GM21526 (cell line): ENCODE measurements at regions not wholly inside any gene's neighbourhood (a gene's known extent, or its start where the extent isn't known, plus 50 kb on each side); places are given as distances from the start of the nearest gene placed in this dataset.
"Not testable (repeated sequence)": the region's sequence is repeated elsewhere in the genome, so short reads cannot be mapped to it uniquely, and the experiment has no call there.

ENCODE experiments used
- ATAC-seq: cut with Tn5 transposase; IDR thresholded peaks from one replicate; pipeline ENCODE4 v1.9.1; 2021; ENCODE audit warnings: moderate library complexity; ENCODE audit not compliant: unreplicated experiment, low FRiP score

GRCh38 chr2:147172493-147173188 lies 672.2 kb upstream of the ACVR2A start:
- ATAC-seq: no peak

GRCh38 chr2:147171941-147172340 lies 672.9 kb upstream of the ACVR2A start:
- ATAC-seq: no peak

- ATAC-seq: no peak
These were observed 673.9 kb upstream of the ACVR2A start for GRCh38 chr2:147170932-147171331.

DNA sequence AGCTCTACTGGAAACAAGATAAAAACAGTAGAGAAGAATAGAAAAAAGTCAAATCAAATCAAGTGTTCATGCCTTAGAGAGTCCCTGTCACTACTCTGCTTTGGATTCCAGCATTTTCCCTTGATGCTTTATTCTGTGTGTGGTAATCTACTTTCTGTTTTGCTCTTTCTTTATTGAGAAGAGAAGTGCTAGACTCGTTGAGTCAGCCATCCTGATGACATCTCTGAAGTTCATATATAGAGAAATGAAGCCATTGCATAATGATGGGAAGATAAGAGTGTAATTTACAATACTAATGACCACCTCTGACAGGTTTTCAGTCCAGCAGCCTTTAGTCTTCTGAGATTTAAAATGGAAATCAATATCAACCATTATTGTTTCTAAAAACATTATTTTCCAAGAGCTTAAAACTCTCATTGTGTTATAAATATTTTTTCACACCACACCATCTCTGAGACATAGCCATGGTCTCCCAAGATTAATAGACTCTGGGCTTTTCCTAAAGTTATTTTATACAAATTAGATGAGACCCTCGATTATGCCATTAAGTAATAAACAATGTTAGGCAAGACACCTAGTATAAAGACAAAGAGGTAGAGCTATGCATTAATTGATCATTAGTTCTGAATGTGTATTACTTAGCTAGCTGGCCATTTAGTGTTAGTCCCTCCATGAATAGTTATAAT lies 679.0 kb upstream of the ACVR2A start:
- ATAC-seq: no peak

DNA sequence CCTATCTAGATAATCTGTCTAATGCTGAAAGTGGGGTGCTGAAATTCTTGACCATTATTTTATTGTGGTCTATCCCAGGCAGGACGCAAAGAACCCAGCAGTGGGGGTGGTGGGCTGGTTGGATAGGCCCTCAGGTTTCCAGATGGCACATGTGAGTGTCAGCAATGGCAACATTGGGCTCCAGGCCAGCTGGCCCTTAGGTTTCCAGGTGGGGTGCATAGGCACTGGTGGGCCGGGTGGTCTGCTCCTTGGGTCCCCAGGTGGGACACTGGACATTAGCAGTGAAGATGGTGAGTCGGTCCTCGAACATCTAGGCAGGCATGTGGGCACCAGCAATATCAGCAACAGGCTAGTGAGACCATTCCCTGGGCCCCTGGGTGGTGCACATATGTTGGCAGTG lies 680.3 kb upstream of the ACVR2A start:
- no peak for ATAC-seq

DNA sequence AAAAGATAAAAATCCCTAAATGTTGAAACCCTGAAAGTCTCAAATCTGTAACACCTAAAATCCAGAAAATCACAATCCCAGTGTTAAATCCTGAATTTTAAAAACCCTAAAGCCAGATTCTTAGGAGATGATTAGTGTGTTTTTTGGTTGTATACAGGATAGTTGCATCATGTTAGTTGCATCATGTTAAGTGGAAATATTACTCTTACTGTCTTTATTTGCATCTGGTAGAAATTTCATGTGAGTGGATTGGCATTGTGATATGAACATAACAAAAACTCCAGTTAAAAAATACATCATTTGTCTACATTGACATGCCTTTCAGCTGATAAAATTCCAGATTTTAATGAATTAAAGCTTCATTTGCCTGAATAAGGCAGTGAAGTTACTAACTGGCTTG lies 683.1 kb upstream of the ACVR2A start:
- no peak for ATAC-seq

DNA sequence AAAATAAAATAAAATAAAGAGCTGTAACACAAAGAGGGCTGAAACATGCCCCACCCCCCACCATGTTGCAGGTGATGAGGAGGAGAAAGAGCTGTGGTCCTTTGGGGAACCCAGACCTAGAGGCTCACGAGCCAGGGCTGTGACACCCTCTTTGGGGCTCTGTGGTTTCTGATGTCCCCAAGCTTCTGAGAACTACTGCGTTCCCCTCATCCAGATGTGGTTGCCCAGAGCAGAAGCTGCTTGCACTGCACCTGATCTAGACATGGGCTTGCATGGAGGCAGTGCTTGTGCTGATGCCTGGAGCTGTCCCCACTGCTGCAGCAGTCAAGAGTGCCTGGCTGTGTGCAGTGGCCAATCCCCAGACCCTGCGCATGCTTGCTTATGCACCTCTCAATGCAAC lies 687.9 kb upstream of the ACVR2A start:
- no peak for ATAC-seq

- no peak for ATAC-seq
These were observed 694.6 kb upstream of the ACVR2A start for GRCh38 chr2:147150241-147150635.

GRCh38 chr2:147149575-147150240 lies 695.1 kb upstream of the ACVR2A start:
- no peak for ATAC-seq

- ATAC-seq: no peak
These were observed 697.0 kb upstream of the ACVR2A start for GRCh38 chr2:147147802-147148201.

DNA sequence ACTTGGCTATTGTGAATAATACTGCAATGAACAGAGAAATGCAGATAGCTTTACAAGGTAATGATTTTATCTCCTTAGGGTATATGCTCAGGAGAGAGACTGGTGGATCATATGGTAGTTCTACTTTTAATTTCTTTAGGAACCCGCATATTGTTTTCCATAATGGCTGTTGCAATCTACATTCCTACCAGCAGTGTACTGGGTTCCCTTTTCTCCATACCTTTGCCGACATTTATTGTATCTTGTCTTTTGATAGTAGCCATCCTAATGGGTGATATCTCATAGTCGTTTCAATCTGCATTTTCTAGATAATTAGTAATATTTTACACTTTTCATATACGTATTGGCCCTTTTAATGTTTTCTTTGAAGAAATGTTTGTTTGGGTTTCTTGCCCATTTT lies 702.9 kb upstream of the ACVR2A start:
- ATAC-seq: no peak

DNA sequence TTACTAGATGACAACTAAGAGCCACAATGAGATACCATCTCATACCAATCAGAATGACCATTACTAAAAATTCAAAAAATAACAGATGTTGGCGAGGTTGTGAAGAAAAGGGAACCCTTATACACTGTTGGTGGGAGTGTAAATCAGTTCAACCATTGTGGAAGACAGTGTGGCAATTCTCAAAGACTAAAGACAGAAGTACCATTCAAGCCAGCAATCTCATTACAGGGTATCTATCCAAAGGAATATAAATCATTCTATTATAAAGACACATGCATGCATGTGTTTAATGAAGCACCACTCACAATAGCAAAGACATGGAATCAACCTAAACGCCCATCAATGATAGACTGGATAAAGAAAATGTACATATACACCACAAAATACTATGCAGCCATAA lies 705.1 kb upstream of the ACVR2A start:
- ATAC-seq: not testable (repeated sequence)

DNA sequence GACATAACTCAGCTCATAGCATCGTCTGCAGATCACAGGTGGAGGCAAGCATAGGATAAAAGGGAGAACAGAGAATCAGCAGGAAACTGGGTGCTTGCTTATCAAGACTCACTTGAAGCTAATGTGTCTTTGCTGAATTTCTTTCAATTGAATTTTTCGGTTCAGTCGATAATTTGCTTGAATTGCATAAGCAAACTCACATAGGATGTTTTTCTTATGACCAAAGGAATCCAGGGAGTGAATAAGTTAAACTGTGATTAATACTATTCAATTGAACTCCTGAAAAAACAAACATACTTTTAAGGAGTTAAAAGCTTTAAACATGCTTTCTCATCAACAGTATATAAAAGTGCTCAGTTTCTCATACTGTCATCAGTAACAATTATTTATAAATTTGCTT lies 707.1 kb upstream of the ACVR2A start:
- no peak for ATAC-seq

- ATAC-seq: no peak
These were observed 709.5 kb upstream of the ACVR2A start for GRCh38 chr2:147135376-147135775.

- ATAC-seq: no peak
These were observed 711.4 kb upstream of the ACVR2A start for GRCh38 chr2:147133286-147133908.

DNA sequence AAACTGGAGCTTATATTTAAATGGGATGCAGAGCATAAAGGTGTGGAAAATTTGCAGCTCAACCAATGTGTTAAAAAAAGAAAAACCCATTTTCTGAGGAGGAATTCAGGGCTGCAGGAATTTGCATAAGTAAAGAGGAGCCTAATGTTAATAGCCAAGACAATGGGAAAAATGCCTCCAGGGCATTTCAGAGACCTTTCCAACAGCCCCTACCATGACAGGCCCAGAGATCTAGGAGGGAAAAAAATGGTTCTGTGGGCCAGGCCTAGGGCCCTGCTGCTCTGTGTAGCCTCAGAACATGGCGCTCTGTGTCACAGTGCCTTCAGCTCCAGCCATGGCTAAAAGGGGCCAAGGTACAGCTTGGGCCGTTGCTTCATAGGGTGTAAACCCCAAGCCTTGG lies 719.7 kb upstream of the ACVR2A start:
- no peak for ATAC-seq

DNA sequence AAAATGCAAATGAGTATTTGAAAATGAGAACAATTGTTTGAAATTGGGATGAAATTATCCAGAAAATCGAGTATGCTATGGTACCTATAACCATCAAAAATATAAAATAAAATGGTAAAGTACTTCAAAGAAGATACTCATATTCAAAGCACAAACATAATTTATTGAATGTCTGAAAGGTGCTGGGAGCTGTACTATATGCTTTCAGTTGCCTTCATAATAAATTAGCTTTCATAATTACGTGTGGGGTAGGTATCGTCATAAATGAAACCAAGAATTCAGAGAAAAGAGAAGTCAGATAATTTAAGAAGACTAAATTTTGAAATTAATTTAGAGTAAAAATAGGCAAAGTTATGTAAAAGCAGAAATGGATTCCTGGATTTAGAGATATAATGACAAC lies 721.9 kb upstream of the ACVR2A start:
- ATAC-seq: no peak

GRCh38 chr2:147110962-147111361 lies 733.9 kb upstream of the ACVR2A start:
- ATAC-seq: no peak

GRCh38 chr2:147110317-147110716 lies 734.5 kb upstream of the ACVR2A start:
- ATAC-seq: no peak

DNA sequence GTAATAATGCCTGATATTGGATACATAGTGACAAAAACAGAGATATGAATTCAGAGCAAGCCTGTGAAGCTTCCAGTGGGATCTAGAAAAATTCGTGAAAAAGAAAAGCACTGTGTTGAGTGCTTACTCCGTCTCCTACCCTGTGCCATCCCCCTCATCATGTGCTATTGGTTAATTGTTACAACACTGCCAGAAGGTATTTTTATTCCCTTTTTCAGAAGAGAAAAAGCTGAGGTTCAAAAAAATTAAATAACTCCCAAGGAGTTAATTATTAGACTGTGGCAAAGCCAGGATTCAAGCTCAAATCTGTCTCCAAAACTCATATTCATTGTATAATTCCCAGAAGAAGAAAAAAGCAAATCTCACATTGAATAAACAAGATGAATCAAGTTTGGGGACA lies 735.5 kb upstream of the ACVR2A start:
- ATAC-seq: no peak

DNA sequence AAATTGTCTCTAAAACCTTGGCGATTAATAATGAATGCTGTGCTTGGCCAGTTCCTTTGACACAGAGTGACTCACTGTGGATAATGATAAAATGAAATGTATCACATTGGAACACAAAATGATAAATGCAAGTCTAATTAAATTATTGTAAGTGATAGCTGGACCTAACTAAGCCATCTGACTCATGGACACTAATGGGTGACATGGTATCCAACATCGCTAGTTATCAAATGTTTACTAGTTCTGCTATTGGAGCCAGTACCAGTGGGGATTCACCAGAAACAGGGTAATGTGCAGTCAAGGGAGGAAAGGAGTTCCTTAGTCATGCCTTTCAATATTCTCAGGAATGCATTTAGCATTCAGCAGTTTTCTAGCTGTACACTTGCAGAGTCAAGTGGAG lies 736.3 kb upstream of the ACVR2A start:
- no peak for ATAC-seq
